ENCODE measurements at regions not wholly inside any gene's neighbourhood (a gene's known extent, or its start where the extent isn't known, plus 50 kb on each side); places are given as distances from the start of the nearest gene placed in this dataset.

- TF ChIP-seq GATA2 (IDR thresholded peaks at IDR 0.05; ENCODE audit: low read depth, low read length) (no peak), GATA3 (IDR thresholded peaks at IDR 0.05; ENCODE audit: low read depth, low read length) (no peak)
These were observed 603.8 kb upstream of the ADAMTS9 start for GRCh38 chr3:65291448-65292125.
